HG03457 (cell line): ENCODE measurements at regions not wholly inside any gene's neighbourhood (a gene's known extent, or its start where the extent isn't known, plus 50 kb on each side); places are given as distances from the start of the nearest gene placed in this dataset.
"Not testable (repeated sequence)": the region's sequence is repeated elsewhere in the genome, so short reads cannot be mapped to it uniquely, and the experiment has no call there.

Experiments used
- ATAC-seq: cut with Tn5 transposase; IDR thresholded peaks from one replicate; pipeline ENCODE4 v1.9.1; 2021; ENCODE audit warnings: moderate number of reproducible peaks; ENCODE audit not compliant: unreplicated experiment

- no peak for ATAC-seq
Observed at GRCh38 chr5:27234916-27235315, 196.5 kb upstream of the CDH9 start.

GRCh38 chr5:27221410-27221809, 183.0 kb upstream of the CDH9 start:
- ATAC-seq, result no peak

GRCh38 chr5:27220752-27221151, 182.4 kb upstream of the CDH9 start:
- no peak for ATAC-seq

GRCh38 chr5:27217977-27218376, 179.6 kb upstream of the CDH9 start:
- ATAC-seq, result no peak

- ATAC-seq, result no peak
Observed at GRCh38 chr5:27217155-27217956, 179.0 kb upstream of the CDH9 start.

GRCh38 chr5:27216367-27216950, 178.1 kb upstream of the CDH9 start:
- ATAC-seq, result no peak

GRCh38 chr5:27208051-27208450, 169.7 kb upstream of the CDH9 start:
- ATAC-seq, result no peak

- no peak for ATAC-seq
Observed at GRCh38 chr5:27191786-27192510, 153.6 kb upstream of the CDH9 start.

GRCh38 chr5:27172693-27173092, 134.3 kb upstream of the CDH9 start:
- ATAC-seq, result no peak

- no peak for ATAC-seq
Observed at GRCh38 chr5:27171761-27172261, 133.4 kb upstream of the CDH9 start.

- no peak for ATAC-seq
Observed at GRCh38 chr5:27158775-27159174, 120.4 kb upstream of the CDH9 start.

- no peak for ATAC-seq
Observed at GRCh38 chr5:27158171-27158570, 119.8 kb upstream of the CDH9 start.

- no peak for ATAC-seq
Observed at GRCh38 chr5:27144456-27144855, 106.1 kb upstream of the CDH9 start.

- no peak for ATAC-seq
Observed at GRCh38 chr5:27140831-27141230, 102.4 kb upstream of the CDH9 start.

GRCh38 chr5:27130587-27130986, 92.2 kb upstream of the CDH9 start:
- no peak for ATAC-seq

GRCh38 chr5:27129926-27130325, 91.5 kb upstream of the CDH9 start:
- ATAC-seq, result no peak

- no peak for ATAC-seq
Observed at GRCh38 chr5:27125856-27126255, 87.5 kb upstream of the CDH9 start.

- no peak for ATAC-seq
Observed at GRCh38 chr5:27124590-27124989, 86.2 kb upstream of the CDH9 start.

- not testable (repeated sequence) for ATAC-seq
Observed at GRCh38 chr5:27119736-27120321, 81.4 kb upstream of the CDH9 start.

- ATAC-seq, result no peak
Observed at GRCh38 chr5:27103486-27103885, 65.1 kb upstream of the CDH9 start.

- ATAC-seq, result not testable (repeated sequence)
Observed at GRCh38 chr5:27095761-27096160, 57.4 kb upstream of the CDH9 start.
